GM12892 (cell line): ENCODE measurements at regions not wholly inside any gene's neighbourhood (a gene's known extent, or its start where the extent isn't known, plus 50 kb on each side); places are given as distances from the start of the nearest gene placed in this dataset.
A peak's percentile ranks its signal among the peaks of the same experiment; 100 is the strongest.

ENCODE experiments used
- DNase-seq: peaks from one replicate; pipeline ENCODE4 v3.0.0; 2011; ENCODE audit not compliant: insufficient read length
- FAIRE-seq: peaks from 2 replicates; lab custom pipeline; 2011; peaks lifted over from hg19 to GRCh38; lab: Jason Lieb, UNC
- POLR2A ChIP-seq: IDR thresholded peaks from 2 replicates; pipeline ENCODE4 v1.6.1; 2011; ENCODE audit warnings: low read depth, low read length, control low read depth
- POLR2AphosphoS5 ChIP-seq: IDR thresholded peaks from 2 replicates; pipeline ENCODE4 v1.6.1; 2011; ENCODE audit warnings: low read depth, low read length, control low read depth
- TAF1 ChIP-seq: IDR thresholded peaks from 2 replicates; pipeline ENCODE4 v1.6.1; 2011; ENCODE audit warnings: low read depth, mild to moderate bottlenecking, control low read depth, low read length, borderline replicate concordance

- TF ChIP-seq TAF1 = no peak
- DNase-seq = no peak
- no peak for FAIRE-seq
These were observed 203.8 kb upstream of the HS3ST1 start for GRCh38 chr4:11632483-11632882.

DNA sequence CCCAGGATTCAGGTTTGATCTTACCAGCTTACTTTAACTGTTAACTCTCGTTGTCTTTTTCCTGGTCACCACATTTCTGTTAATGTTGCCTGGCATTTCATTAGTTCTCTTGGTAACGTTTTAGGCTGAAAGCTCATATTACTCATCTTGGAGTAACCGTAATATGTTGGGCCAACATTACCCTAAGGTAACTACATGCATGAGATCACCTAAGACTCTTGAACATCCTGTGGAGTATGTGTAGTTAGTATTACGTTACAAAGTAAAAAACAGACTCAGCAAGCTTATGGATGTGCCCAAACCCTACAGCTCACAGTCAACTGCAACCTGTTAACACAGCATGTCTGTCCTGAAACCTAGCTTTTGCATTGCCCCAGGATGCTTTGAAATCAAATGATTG is 203.3 kb upstream of the HS3ST1 start:
- no peak for FAIRE-seq
- DNase-seq = no peak
- no peak for TF ChIP-seq POLR2A
- no peak for TF ChIP-seq TAF1
- TF ChIP-seq POLR2AphosphoS5 = no peak

GRCh38 chr4:11631416-11631815 is 202.7 kb upstream of the HS3ST1 start:
- DNase-seq = no peak
- FAIRE-seq = no peak
- TF ChIP-seq POLR2AphosphoS5 (no peak), POLR2A (no peak), TAF1 (no peak)

- TF ChIP-seq TAF1 = no peak
- no peak for TF ChIP-seq POLR2A
- no peak for TF ChIP-seq POLR2AphosphoS5
- no peak for DNase-seq
- no peak for FAIRE-seq
These were observed 199.5 kb upstream of the HS3ST1 start for GRCh38 chr4:11628093-11628725.

DNA sequence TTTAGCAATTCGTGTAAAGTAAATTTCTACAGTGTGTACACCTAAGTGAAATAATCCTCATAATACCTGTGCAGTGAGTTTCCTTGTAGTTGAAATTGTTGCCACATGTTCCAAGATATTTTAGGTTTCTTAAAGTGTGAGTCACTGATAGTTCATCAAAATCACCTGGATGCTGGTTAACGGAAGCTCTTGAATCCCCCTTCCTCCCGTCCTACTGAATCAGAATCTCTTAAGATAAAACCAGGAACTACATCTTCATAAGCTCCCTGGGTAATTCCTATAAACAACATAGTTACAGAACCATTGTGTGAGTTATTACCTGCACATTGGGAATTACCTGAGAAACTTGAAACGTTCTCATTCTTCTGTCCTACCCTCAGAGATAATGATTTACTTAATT is 197.4 kb upstream of the HS3ST1 start:
- no peak for TF ChIP-seq POLR2AphosphoS5
- no peak for TF ChIP-seq TAF1
- no peak for TF ChIP-seq POLR2A
- DNase-seq (no peak), FAIRE-seq (no peak)

GRCh38 chr4:11625211-11625610 is 196.5 kb upstream of the HS3ST1 start:
- TF ChIP-seq POLR2A (no peak), TAF1 (no peak), POLR2AphosphoS5 (no peak)
- DNase-seq = no peak
- no peak for FAIRE-seq

DNA sequence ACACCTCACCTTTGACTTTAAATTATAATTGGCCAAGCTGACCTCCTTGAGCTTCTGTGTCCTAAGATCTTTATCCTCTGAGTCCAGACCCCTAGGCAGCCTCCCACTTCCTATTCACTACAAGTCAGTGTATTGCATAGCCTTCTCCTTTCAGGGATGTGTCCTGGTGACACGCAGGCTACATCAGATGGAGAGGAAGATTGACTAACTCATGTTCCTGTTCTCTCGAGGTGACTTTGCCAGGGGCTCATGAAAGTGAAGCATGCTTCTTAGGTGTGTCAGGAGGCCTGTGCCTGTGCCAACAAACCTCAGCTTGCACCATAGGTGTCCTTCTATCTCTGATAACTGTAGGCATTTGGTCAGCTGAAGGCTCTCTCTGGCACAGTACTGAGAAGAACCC is 195.7 kb upstream of the HS3ST1 start:
- DNase-seq = no peak
- FAIRE-seq = no peak

GRCh38 chr4:11623726-11624037 is 195.0 kb upstream of the HS3ST1 start:
- TF ChIP-seq POLR2A = no peak
- no peak for TF ChIP-seq POLR2AphosphoS5
- no peak for TF ChIP-seq TAF1
- DNase-seq (no peak), FAIRE-seq (no peak)

More for the DNA sequence above, 195.7 kb upstream of the HS3ST1 start:
- no peak for TF ChIP-seq POLR2A

DNA sequence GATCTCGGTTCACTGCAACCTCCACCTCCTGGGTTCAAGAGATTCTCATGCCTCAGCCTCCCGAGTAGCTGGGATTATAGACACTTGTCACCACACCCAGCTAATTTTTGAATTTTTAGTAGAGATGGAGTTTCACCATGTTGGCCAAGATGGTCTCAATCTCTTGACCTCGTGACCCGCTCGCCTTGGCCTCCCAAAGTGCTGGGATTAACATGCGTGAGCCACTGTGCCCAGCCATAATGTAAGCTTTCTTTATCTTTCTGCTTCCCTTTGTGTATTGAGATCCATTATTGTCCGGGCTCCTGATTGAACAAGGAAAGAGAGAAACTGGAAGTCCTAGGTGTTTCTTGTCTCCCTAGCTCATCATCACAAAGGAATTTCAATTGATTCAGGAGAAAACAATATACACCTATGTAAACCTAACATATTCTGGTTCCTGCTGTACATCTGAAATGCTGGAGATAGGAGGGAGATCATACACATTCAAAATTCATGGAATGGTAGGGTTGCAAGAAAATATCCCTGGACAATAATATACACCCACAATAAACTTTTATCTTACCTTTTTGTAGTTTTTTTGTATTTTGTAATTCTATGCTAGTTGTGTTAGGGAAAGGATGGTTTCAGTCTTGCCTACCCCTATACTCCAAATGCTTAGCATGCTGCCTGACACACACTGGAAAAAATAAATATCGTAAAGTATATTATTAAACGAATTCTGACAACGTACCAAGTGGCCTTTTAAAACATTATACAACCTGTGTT is 194.4 kb upstream of the HS3ST1 start:
- TF ChIP-seq TAF1 = no peak
- no peak for TF ChIP-seq POLR2A
- TF ChIP-seq POLR2AphosphoS5 = no peak
- DNase-seq = no peak
- FAIRE-seq = no peak

DNA sequence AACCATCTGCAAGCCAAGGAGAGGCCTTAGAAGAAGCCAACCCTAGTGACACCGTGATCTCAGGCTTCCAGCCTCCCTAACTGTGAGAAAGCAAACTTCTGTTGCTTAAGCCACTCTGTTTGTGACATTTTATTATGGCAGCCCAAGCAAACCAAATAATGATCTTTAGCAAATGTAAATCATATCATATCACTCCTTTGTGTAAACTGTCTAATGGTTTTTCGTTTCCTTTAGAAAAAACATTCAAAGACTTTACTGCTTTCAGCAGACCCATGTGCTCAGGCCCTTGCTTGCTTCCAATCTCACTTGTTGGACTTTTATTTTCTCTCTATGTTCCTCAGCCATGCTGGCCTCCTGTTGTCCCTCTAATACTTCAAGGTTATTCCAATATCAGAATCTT is 192.2 kb upstream of the HS3ST1 start:
- TF ChIP-seq POLR2A = no peak
- TF ChIP-seq POLR2AphosphoS5 = no peak
- TF ChIP-seq TAF1 = no peak
- FAIRE-seq (peak; percentile 27), DNase-seq (no peak)

- DNase-seq = no peak
- no peak for TF ChIP-seq TAF1
- TF ChIP-seq POLR2A = no peak
- TF ChIP-seq POLR2AphosphoS5 = no peak
- FAIRE-seq = no peak
These were observed 190.1 kb upstream of the HS3ST1 start for GRCh38 chr4:11618666-11619282.

GRCh38 chr4:11616856-11617255 is 188.2 kb upstream of the HS3ST1 start:
- TF ChIP-seq TAF1 (no peak), POLR2A (no peak), POLR2AphosphoS5 (no peak)
- DNase-seq = no peak
- no peak for FAIRE-seq
